HUES48 (cell line): ENCODE measurements at regions not wholly inside any gene's neighbourhood (a gene's known extent, or its start where the extent isn't known, plus 50 kb on each side); places are given as distances from the start of the nearest gene placed in this dataset.

Experiments used
- H3K27ac ChIP-seq: one replicate; pipeline ENCODE4 v1.7.0; 2013; ENCODE audit warnings: low read depth, low read length, inconsistent platforms
- H3K27me3 ChIP-seq: 2 replicates; pipeline ENCODE4 v1.6.1; 2013; ENCODE audit warnings: mild to moderate bottlenecking, low read length; ENCODE audit not compliant: control insufficient read depth, insufficient read depth
- H3K36me3 ChIP-seq: 2 replicates; pipeline ENCODE4 v1.6.1; 2013; ENCODE audit warnings: low read length; ENCODE audit not compliant: control insufficient read depth, insufficient read depth
- H3K4me1 ChIP-seq: 2 replicates; pipeline ENCODE4 v1.6.1; 2013; ENCODE audit warnings: mild to moderate bottlenecking, low read length; ENCODE audit not compliant: control insufficient read depth, insufficient read depth
- H3K4me3 ChIP-seq: 2 replicates; pipeline ENCODE4 v1.5.1; 2013; ENCODE audit warnings: mild to moderate bottlenecking, low read depth, low read length
- H3K9ac ChIP-seq: 2 replicates; pipeline ENCODE4 v1.6.1; 2013; ENCODE audit warnings: mild to moderate bottlenecking, low read depth, low read length, moderate library complexity
- H3K9me3 ChIP-seq: 2 replicates; pipeline ENCODE4 v1.6.1; 2013; ENCODE audit warnings: low read length; ENCODE audit not compliant: control insufficient read depth, insufficient read depth

DNA sequence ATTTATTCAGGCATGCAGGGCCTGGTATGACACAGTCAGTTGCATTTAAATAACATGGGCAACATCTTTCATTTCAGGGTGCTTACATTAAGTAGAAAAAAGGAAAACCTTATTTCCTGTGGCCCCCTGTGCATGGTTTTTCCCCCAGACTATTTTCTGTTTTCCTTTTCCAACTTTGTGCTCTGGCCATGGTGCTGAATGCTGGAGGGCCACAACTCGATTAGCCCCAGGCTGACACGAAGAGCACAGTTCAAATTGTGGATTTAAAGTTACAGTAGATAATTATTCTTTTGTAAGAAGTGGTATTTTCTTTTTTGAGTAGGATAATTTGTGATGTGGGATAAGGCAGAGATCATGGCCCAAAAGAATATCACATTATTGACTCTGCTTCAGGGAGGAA, 332.0 kb downstream of the HAO1 start:
- Histone ChIP-seq H3K36me3 (no peaks in the 10 kb centered on the region), H3K27ac (no peak overlapping the region), H3K9me3 (no peaks in the 10 kb centered on the region), H3K4me3 (no peak overlapping the region), H3K9ac (no peak overlapping the region), H3K27me3 (no peaks in the 10 kb centered on the region), H3K4me1 (no peaks in the 10 kb centered on the region)

DNA sequence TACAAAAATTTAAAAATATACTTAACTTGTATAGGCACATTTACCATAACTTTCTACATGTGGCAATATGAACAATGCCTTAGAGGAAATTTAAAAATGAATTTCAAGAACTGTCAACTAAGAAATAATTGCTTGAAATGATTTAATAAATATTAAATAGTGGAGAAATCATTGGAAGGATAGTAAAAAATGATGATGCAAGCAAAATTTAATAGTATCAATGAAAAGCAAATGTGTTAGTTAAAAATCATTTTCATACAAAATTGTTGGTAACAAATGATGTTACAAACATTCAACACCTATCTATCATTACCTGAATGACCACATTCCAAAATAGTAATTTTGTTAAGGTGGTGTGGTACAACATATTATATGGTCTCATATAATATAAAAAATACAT, 331.0 kb downstream of the HAO1 start:
- Histone ChIP-seq H3K4me1 (no peaks in the 10 kb centered on the region), H3K36me3 (no peaks in the 10 kb centered on the region), H3K27me3 (no peaks in the 10 kb centered on the region), H3K4me3 (no peak overlapping the region), H3K9me3 (no peaks in the 10 kb centered on the region), H3K9ac (no peak overlapping the region), H3K27ac (no peak overlapping the region)

DNA sequence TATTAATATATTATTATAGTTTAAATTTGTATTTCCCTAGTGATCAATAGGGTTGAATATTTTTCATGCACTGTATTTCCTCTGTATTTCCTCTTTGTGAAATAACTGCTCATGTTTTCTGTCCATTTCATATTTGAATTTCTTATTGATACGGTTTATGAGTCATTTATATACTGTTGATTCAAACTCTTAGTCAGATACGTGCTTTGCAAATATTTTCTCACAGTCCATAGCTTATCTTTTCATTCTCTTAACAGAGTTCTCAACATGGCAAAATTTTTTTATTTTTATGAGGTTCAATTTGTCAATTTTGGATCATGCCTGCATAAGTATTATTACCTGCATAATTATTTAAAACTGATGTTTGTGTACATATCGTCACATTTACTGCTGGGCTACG, 329.6 kb downstream of the HAO1 start:
- no peak overlapping the region for H3K9ac ChIP-seq
- no peak overlapping the region for H3K4me3 ChIP-seq
- H3K27ac ChIP-seq = no peak overlapping the region
- H3K4me1 ChIP-seq = no peaks in the 10 kb centered on the region
- no peaks in the 10 kb centered on the region for H3K9me3 ChIP-seq
- no peaks in the 10 kb centered on the region for H3K27me3 ChIP-seq
- no peaks in the 10 kb centered on the region for H3K36me3 ChIP-seq

DNA sequence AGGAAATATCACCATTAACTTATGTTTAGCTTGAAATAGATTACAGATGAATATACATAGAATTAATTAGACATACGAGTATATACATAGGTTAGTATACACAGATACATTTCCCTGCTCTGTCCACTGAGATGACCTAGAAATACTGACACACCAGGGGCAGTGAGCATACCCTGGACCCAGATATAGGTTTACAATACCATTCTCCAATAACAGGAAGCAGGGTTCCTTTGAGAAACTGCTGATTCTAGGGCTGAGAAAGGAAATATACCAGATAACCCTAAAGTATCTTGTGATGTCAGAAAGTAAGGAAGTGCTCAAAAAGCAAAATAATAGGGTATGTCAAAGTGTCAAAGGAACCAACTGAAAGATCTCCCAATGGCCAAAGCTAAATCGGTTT, 322.5 kb downstream of the HAO1 start:
- no peak overlapping the region for H3K9ac ChIP-seq
- no peaks in the 10 kb centered on the region for H3K4me1 ChIP-seq
- H3K4me3 ChIP-seq = no peak overlapping the region
- no peak overlapping the region for H3K27ac ChIP-seq
- H3K36me3 ChIP-seq = no peaks in the 10 kb centered on the region
- H3K27me3 ChIP-seq = no peaks in the 10 kb centered on the region
- peaks cover 3% of the 10 kb centered on the region for H3K9me3 ChIP-seq

DNA sequence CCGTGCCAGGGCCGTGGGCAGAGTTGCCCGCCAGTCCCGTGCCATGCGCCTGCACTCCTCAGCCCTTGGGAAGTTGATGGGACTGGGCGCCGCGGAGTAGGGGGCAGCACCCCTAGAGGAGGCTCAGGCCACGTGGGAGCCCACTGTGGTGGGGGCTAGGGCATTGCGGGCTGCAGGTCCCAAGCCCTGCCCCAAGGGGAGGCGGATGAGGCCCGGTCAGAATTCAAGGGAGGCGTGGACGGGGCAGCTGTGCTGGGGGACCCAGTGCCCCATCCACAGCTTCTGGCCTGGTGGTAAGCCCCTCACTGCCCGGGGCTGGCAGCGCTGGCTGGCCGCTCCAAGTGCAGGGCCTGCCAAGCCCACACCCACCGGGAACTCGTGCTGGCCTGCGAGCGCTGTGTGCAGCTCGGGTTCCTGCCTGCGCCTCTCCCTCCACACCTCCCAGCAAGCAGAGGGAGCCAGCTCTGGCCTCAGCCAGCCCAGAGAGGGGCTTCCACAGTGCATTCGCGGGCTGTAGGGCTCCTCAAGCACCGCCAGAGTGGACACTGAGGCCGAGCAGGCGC, 317.8 kb downstream of the HAO1 start:
- H3K27me3 ChIP-seq = no peaks in the 10 kb centered on the region

DNA sequence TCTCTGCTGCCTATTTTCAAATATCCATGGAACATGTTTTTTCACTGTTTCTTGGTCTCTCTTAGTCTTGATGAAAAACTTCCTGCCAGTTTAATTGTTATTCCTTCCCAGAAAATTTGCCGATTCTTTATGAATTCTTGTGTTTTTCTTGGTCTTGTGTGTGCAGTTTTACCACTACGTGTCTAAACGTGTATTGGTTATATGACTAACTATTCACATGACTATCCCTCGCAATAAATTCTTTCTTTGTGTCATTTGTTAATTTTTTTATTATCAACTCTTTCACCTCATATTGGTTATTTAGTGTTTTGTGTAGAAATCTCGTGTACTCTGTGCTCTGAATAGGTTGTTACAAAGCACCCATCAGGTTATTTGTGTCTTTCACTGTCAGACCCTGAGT, 315.4 kb downstream of the HAO1 start:
- no peak overlapping the region for H3K9ac ChIP-seq
- H3K9me3 ChIP-seq = peaks cover 7% of the 10 kb centered on the region
- H3K4me3 ChIP-seq = no peak overlapping the region
- no peak overlapping the region for H3K27ac ChIP-seq
- no peaks in the 10 kb centered on the region for H3K27me3 ChIP-seq
- no peaks in the 10 kb centered on the region for H3K4me1 ChIP-seq
- H3K36me3 ChIP-seq = no peaks in the 10 kb centered on the region

More for the DNA sequence above, 317.8 kb downstream of the HAO1 start:
- H3K4me1 ChIP-seq = no peaks in the 10 kb centered on the region
- H3K9me3 ChIP-seq = peaks cover 7% of the 10 kb centered on the region
- no peak overlapping the region for H3K4me3 ChIP-seq
- H3K36me3 ChIP-seq = no peaks in the 10 kb centered on the region
- H3K9ac ChIP-seq = no peak overlapping the region
- no peak overlapping the region for H3K27ac ChIP-seq

DNA sequence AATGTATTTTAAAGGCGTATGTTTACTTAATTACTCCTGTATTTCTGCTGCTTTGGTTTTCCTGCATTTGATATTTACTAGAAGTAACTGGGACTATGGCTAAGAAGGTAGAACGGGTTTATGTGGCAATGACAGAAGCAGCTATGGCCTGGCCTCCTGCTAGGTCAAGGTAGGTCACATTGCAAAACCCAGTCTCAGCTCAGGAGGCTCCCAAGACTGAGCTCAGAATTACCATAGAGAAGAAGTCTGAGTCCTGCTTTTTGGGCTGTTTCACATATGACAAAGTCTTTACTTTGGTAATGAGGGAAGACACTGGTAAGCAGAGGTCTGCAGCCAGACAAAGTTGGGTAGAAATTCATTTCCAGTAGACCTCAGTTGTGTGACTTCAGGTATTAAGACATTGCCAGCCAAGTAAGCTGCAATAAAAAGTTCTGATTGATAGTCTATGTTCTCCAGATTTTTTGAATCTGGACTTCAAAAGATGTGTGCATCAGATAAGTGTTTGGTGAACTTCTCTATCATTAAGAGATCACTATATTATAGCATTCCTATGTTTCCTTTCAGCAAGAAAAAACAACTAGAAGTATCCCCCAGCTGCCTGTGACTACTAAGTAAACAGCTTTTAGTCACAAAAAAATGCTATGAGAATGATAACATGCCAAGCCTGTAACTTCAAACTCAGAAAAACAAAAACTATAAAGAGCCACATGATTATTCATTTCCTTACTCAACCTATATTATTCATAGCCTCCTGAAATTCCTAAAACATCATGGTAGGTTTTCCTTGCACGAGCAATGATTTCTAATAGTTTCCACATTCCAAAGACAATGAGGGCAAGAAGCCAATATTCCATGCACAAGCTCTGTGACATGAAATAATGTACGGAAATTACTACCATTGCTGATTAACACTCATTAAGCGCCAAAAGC, 312.3 kb downstream of the HAO1 start:
- Histone ChIP-seq H3K36me3 (no peaks in the 10 kb centered on the region), H3K9ac (no peak overlapping the region), H3K27ac (no peak overlapping the region), H3K27me3 (no peaks in the 10 kb centered on the region), H3K4me1 (no peaks in the 10 kb centered on the region), H3K9me3 (peaks cover 4% of the 10 kb centered on the region; the same call in 1 of the 2 replicates), H3K4me3 (no peak overlapping the region)

DNA sequence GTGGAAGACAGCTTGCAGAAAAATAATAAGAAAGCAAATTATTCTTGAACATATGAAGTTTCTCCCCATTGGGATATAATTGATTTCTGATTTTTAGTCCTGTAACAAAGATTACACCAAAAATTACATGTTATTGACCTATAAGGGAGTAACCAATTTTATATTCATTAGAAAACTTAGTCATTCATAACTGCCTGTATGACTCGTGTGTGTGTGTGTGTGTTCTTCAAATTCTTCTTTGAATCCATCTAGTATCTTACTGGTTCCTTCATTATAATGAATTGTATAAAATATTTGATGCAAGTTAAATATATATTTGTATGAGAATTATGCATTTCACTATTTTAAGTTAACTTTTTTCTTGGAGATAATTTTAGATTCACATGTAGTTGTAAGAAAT, 310.4 kb downstream of the HAO1 start:
- no peak overlapping the region for H3K9ac ChIP-seq
- no peaks in the 10 kb centered on the region for H3K4me1 ChIP-seq
- H3K9me3 ChIP-seq = no peaks in the 10 kb centered on the region
- H3K4me3 ChIP-seq = no peak overlapping the region
- H3K36me3 ChIP-seq = no peaks in the 10 kb centered on the region
- no peak overlapping the region for H3K27ac ChIP-seq
- H3K27me3 ChIP-seq = no peaks in the 10 kb centered on the region

DNA sequence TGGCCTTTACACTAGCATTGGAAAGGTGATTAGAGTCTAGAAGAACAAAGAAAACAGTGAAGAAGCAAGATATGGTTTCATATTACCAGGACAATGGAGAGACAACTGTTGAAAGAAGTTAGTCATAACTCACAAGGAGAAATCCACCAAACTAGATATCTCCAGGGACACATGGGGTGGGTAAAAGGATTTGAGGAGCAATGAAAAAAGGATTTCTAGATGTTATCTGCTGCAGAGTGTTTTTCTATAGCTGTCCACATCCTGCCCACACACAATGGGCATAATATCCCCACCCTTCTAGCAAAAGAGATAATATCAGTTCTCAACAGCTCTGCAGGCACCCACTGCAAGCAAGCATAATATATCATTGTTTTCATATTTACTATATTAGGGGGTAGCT, 303.1 kb downstream of the HAO1 start:
- Histone ChIP-seq H3K36me3 (no peaks in the 10 kb centered on the region), H3K9ac (no peak overlapping the region), H3K27me3 (no peaks in the 10 kb centered on the region), H3K9me3 (no peaks in the 10 kb centered on the region), H3K4me3 (no peak overlapping the region), H3K27ac (no peak overlapping the region), H3K4me1 (no peaks in the 10 kb centered on the region)

DNA sequence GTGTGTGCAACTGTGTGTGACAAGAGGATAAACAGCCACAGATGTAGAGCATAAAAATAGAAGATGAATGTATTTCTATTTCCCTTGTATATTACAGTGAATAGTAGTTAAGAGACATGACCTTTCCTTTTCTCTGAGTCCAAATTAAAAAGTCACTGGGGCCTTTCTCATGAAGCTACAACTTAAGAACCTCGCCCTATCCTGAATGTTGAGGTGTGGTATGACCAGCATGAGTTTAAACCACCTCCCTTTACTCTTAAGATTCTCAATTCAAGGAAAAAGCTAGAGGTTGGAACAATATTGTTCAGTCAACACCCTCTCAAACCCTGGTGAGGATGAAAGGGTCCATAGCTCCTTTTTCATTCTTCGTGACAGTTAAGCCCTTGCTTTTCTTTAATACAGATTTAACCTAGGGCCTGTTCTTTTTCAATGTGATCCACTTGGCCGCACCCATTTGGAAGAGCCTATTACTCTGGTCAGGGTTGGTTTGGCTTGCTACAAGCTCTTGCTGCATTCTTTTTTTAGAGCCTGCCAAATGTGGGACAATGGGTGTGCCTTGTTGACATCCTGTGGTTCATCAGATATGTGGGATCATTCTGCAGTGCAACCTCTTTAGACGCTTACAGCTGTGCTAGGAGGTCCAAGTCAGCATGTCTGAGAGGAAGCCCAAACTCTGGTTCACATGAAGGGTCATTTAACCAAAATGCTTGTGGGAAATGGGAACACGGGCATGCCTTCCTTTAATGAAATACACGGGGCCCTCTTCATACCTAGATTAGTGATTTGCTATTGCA, 290.0 kb downstream of the HAO1 start:
- H3K36me3 ChIP-seq = no peaks in the 10 kb centered on the region
- no peaks in the 10 kb centered on the region for H3K4me1 ChIP-seq
- no peak overlapping the region for H3K9ac ChIP-seq
- H3K4me3 ChIP-seq = no peak overlapping the region
- no peaks in the 10 kb centered on the region; the same call in 1 of the 2 replicates for H3K9me3 ChIP-seq
- H3K27me3 ChIP-seq = no peaks in the 10 kb centered on the region
- H3K27ac ChIP-seq = no peak overlapping the region

DNA sequence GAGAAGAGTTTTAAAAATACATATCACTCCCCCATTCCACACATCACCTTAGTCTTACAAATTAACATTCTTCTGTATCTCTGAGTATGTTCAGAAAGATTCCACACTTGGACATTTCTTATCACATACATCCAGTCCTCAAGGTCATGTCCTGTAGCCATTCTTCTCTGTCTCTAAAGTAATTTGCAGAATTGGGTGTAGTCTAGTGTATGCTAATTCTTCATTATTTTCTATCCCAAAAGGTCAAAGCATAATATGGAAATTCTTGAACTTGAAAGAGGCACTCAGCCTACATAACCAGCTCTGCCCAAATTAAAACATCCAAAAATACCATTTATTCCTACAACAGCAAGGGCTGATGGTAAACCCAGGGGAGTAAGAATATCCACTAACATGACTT, 286.0 kb downstream of the HAO1 start:
- Histone ChIP-seq H3K9me3 (no peaks in the 10 kb centered on the region), H3K9ac (no peak overlapping the region), H3K4me1 (peaks cover 20% of the 10 kb centered on the region), H3K27ac (no peak overlapping the region), H3K36me3 (no peaks in the 10 kb centered on the region), H3K4me3 (no peak overlapping the region), H3K27me3 (no peaks in the 10 kb centered on the region)
